C4-2B (cell line): ENCODE measurements at regions not wholly inside any gene's neighbourhood (a gene's known extent, or its start where the extent isn't known, plus 50 kb on each side); places are given as distances from the start of the nearest gene placed in this dataset.

Experiments used
- H3K27ac ChIP-seq: fragments of 450-650 bp; 2 replicates; pipeline ENCODE4 v1.5.1; 2017
- CTCF ChIP-seq: fragments of 450-650 bp; conservative IDR thresholded peaks from 2 replicates; pipeline ENCODE4 v1.5.1; 2017; ENCODE audit warnings: mild to moderate bottlenecking
- ZFX ChIP-seq: fragments of 450-650 bp; IDR thresholded peaks from 2 replicates; pipeline ENCODE4 v1.6.1; 2017

- H3K27ac ChIP-seq = no peak overlapping the region
- no peak for TF ChIP-seq ZFX
- TF ChIP-seq CTCF = no peak
Observed at GRCh38 chr7:138370956-138371355, 89.1 kb upstream of the TRIM24 start.

- TF ChIP-seq ZFX = no peak
- no peak overlapping the region for H3K27ac ChIP-seq
Observed at GRCh38 chr7:138374119-138374693, 85.9 kb upstream of the TRIM24 start.

GRCh38 chr7:138377306-138377705 is 82.8 kb upstream of the TRIM24 start:
- TF ChIP-seq CTCF (no peak), ZFX (no peak)
- H3K27ac ChIP-seq = no peak overlapping the region

- no peak overlapping the region for H3K27ac ChIP-seq
- TF ChIP-seq ZFX (no peak), CTCF (no peak)
Observed at GRCh38 chr7:138378741-138379559, 81.1 kb upstream of the TRIM24 start.

- no peak overlapping the region for H3K27ac ChIP-seq
Observed at GRCh38 chr7:138382862-138383565, 77.0 kb upstream of the TRIM24 start.

GRCh38 chr7:138386821-138387220 is 73.2 kb upstream of the TRIM24 start:
- no peak overlapping the region for H3K27ac ChIP-seq
- TF ChIP-seq CTCF (no peak), ZFX (no peak)

More at GRCh38 chr7:138382862-138383565, 77.0 kb upstream of the TRIM24 start:
- no peak for TF ChIP-seq CTCF
- no peak for TF ChIP-seq ZFX

- no peak overlapping the region for H3K27ac ChIP-seq
Observed at GRCh38 chr7:138387755-138388475, 72.1 kb upstream of the TRIM24 start.

More at GRCh38 chr7:138387755-138388475, 72.1 kb upstream of the TRIM24 start:
- TF ChIP-seq ZFX = no peak
- TF ChIP-seq CTCF = no peak
